Skeletal muscle cell (primary cell): ENCODE measurements at regions not wholly inside any gene's neighbourhood (a gene's known extent, or its start where the extent isn't known, plus 50 kb on each side); places are given as distances from the start of the nearest gene placed in this dataset.

Experiments used
- DNase-seq: peaks from one replicate; pipeline ENCODE4 v3.0.0-alpha.2; 2010; ENCODE audit warnings: low read depth
- H3K4me3 ChIP-seq: 2 replicates; pipeline ENCODE4 v1.5.1; 2011; ENCODE audit warnings: low read depth, mild to moderate bottlenecking, control low read depth, low read length, moderate library complexity

GRCh38 chr1:201673093-201673492 lies 134.2 kb downstream of the NAV1 start:
- no peak for DNase-seq
- no peak overlapping the region for H3K4me3 ChIP-seq

DNA sequence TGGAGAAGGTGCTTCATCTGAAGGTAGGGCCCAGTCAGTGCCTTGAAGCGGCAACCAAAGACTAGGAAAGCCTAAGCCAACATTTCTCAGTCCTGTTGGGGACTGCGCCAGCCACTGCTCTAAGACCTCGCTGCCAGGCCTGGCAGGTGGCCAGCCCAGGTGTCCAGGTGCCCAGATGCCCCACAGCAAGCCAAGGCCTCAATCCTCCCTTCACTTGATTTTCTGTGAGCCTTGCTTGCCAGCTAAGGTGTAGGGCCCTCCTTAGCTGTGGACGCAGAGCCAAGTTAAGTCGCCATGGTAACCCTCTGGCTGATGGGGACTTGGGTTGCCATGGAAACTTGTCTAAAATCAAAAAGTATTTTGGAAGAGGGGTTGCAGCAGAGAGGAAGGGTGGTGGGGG lies 135.0 kb downstream of the NAV1 start:
- H3K4me3 ChIP-seq, result no peak overlapping the region

DNA sequence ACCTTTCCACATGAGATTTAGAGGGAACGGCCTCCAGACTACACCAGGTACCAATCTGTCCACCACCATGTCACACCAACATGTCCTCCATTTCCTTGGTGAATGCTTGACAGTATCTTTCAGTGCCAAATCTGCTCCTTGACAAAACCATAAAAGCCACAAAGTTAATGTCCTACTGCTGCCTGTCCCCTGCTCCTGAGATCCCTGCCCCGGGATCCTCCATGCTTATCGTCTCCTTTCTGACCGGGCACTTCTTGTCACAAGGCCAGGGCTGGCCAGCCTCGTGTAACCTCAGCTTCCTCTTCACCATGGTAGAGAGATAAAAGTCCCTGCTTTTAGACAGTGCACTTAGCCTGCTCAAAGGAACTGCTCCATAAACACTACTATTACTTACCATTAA lies 136.2 kb downstream of the NAV1 start:
- no peak for DNase-seq
- no peak overlapping the region for H3K4me3 ChIP-seq

More for the DNA sequence above, 135.0 kb downstream of the NAV1 start:
- DNase-seq, result no peak

GRCh38 chr1:201676197-201676596 lies 137.3 kb downstream of the NAV1 start:
- no peak overlapping the region for H3K4me3 ChIP-seq
- DNase-seq, result no peak

DNA sequence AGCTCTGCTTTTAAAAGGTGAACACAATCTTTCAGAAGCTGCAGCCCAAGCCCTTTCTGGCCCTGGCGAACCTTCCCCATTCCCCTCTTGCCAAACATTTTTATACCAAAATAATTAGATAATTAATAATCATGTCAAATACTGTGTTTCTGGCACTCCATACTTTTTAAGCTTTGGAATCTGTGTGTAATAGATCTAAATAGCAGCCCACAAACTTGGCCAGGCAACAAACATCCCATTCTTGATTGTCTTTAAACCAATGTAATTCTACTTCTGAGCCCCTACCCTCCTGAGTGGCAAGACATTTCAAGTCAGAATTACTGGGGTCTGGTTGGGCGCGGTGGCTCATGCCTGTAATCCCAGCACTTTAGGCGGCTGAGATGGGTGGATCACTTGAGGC lies 137.7 kb downstream of the NAV1 start:
- no peak overlapping the region for H3K4me3 ChIP-seq
- no peak for DNase-seq

- no peak for DNase-seq
- H3K4me3 ChIP-seq, result no peak overlapping the region
Observed at GRCh38 chr1:201678264-201679101, 139.6 kb downstream of the NAV1 start.

DNA sequence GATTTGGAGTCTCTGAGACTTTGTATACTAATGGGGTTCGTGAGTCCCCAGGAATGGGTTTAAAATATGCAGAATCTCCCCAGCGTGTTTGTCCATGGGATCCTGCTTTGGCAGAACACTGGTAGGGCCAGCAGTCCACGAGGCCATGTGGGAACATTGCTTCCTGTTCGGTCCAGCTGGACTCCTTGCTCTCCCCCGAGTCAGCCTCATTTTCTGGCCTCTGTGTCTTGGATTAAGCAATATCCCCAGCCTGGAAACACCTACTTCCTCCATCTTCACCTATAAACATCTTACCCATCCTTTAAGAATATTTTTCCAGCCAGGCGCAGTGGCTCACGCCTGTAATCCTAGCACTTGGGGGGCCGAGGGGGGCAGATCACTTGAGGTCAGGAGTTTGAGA lies 142.4 kb downstream of the NAV1 start:
- DNase-seq, result no peak
- H3K4me3 ChIP-seq, result no peak overlapping the region

DNA sequence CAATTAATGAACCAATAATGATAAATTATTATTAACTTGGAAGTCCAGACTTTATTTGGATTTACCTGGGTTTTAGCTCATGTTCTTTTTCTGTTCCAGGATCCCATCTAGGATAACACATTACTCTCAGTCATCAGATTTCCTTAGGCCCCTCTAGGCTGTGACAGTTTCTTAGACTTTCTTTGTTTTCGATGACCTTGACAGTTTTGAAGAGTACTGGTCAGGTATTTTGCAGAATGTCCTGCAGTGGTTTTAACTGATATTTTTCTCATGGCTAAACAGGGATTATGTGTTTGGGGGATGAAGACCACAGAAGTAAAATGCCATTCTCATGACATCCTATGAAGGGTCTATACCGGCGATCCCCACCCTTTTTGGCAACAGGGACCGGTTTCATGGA lies 144.0 kb downstream of the NAV1 start:
- H3K4me3 ChIP-seq, result no peak overlapping the region
- no peak for DNase-seq

- no peak overlapping the region for H3K4me3 ChIP-seq
- DNase-seq, result no peak
Observed at GRCh38 chr1:201683397-201683796, 144.5 kb downstream of the NAV1 start.

GRCh38 chr1:201685485-201685884 lies 143.5 kb upstream of the IPO9 start:
- no peak overlapping the region for H3K4me3 ChIP-seq
- DNase-seq, result no peak

GRCh38 chr1:201686714-201687455 lies 142.1 kb upstream of the IPO9 start:
- no peak for DNase-seq
- H3K4me3 ChIP-seq, result no peak overlapping the region

GRCh38 chr1:201688514-201688913 lies 140.4 kb upstream of the IPO9 start:
- no peak overlapping the region for H3K4me3 ChIP-seq
- DNase-seq, result no peak

DNA sequence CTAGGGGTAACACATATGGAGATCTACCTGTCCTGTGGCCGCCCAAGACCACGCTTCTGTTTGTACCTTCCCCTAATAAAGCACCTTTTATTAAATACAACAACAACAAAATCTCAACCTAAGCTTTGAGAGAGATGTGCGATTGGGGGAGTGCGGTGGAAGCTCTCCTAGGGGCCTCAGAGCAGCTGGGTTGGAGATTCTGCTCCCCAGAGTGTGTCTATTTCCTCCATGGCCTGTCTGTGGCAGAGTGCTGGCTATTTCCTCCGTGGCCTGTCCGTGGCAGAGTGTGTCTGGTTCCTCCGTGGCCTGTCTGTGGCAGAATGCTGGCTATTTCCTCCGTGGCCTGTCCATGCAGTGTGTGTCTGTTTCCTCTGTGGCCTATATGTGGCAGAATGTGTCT lies 139.3 kb upstream of the IPO9 start:
- no peak for DNase-seq
- H3K4me3 ChIP-seq, result no peak overlapping the region

GRCh38 chr1:201690528-201690927 lies 138.4 kb upstream of the IPO9 start:
- no peak overlapping the region for H3K4me3 ChIP-seq
- DNase-seq, result no peak

- DNase-seq, result no peak
- no peak overlapping the region for H3K4me3 ChIP-seq
Observed at GRCh38 chr1:201691716-201692554, 137.0 kb upstream of the IPO9 start.

- no peak for DNase-seq
- no peak overlapping the region for H3K4me3 ChIP-seq
Observed at GRCh38 chr1:201692555-201693394, 136.2 kb upstream of the IPO9 start.

GRCh38 chr1:201693890-201694607 lies 134.9 kb upstream of the IPO9 start:
- H3K4me3 ChIP-seq, result no peak overlapping the region
- no peak for DNase-seq

GRCh38 chr1:201694608-201695335 lies 134.2 kb upstream of the IPO9 start:
- H3K4me3 ChIP-seq, result no peak overlapping the region
- DNase-seq, result no peak
